ENCODE measurements at regions not wholly inside any gene's neighbourhood (a gene's known extent, or its start where the extent isn't known, plus 50 kb on each side); places are given as distances from the start of the nearest gene placed in this dataset.

DNA sequence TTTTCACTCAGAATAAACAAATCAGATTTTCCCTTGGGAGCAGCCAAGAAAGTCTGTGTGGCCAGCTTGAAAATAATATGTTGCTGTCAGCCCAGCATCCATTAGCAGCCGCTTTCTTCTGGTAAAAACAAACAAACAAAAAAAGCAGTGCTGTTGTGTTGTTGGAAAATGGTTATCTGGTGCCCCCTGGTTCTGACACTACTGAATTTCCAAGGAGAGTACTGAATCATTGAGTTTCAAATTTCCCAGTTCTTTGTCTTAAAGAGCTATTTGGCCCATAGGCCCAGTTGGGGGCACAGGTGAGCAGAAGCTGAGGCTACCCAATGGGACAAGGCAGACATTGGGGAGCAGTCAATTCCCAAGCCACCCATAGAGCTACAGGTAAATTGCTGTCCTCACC lies 995.9 kb downstream of the UQCRFS1 start:
- TF ChIP-seq POLR2A (IDR thresholded peaks at IDR 0.05) = no peak
- TF ChIP-seq, protein P1, sequence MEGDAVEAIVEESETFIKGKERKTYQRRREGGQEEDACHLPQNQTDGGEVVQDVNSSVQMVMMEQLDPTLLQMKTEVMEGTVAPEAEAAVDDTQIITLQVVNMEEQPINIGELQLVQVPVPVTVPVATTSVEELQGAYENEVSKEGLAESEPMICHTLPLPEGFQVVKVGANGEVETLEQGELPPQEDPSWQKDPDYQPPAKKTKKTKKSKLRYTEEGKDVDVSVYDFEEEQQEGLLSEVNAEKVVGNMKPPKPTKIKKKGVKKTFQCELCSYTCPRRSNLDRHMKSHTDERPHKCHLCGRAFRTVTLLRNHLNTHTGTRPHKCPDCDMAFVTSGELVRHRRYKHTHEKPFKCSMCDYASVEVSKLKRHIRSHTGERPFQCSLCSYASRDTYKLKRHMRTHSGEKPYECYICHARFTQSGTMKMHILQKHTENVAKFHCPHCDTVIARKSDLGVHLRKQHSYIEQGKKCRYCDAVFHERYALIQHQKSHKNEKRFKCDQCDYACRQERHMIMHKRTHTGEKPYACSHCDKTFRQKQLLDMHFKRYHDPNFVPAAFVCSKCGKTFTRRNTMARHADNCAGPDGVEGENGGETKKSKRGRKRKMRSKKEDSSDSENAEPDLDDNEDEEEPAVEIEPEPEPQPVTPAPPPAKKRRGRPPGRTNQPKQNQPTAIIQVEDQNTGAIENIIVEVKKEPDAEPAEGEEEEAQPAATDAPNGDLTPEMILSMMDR (IDR thresholded peaks at IDR 0.05) = peak in 3 of 12 donors; percentile 13 to 25 (median 23)

All from heart left ventricle (tissue), 13 donors.